ENCODE measurements at regions not wholly inside any gene's neighbourhood (a gene's known extent, or its start where the extent isn't known, plus 50 kb on each side); places are given as distances from the start of the nearest gene placed in this dataset.

GRCh38 chr5:69042915-69043654, 50.7 kb upstream of the SLC30A5 start (continued):
- TF ChIP-seq HMGXB3 (CRISPR knock-in tag; IDR thresholded peaks at IDR 0.05; ENCODE audit: borderline replicate concordance): no peak
- TF ChIP-seq ZNF737 (CRISPR knock-in tag; IDR thresholded peaks at IDR 0.05; ENCODE audit: borderline replicate concordance): no peak
- no peak for TF ChIP-seq PAF1 (CRISPR knock-in tag; IDR thresholded peaks at IDR 0.05)
- no peak for TF ChIP-seq ZNF574 (CRISPR knock-in tag; IDR thresholded peaks at IDR 0.05)
- no peak for TF ChIP-seq PRMT3 (CRISPR knock-in tag; IDR thresholded peaks at IDR 0.05; ENCODE audit: borderline replicate concordance, low read depth)
- no peak for TF ChIP-seq XRCC5 (optimal IDR thresholded peaks at IDR 0.05; ENCODE audit: low read length)
- no peak for TF ChIP-seq CENPBD1 (CRISPR knock-in tag; IDR thresholded peaks at IDR 0.05; ENCODE audit: borderline replicate concordance, low read depth)
- TF ChIP-seq SOX6 (IDR thresholded peaks at IDR 0.05): no peak
- peak; percentile 16; the same call in 1 of the 2 replicates for TF ChIP-seq SOX6 (CRISPR knock-in tag; IDR thresholded peaks at IDR 0.05)
- no peak for TF ChIP-seq HNRNPH1 (optimal IDR thresholded peaks at IDR 0.05; ENCODE audit: low read depth, low read length)
- TF ChIP-seq HDAC6 (IDR thresholded peaks at IDR 0.05; ENCODE audit: low read depth, low read length): no peak
- no peak for TF ChIP-seq SNAPC4 (CRISPR knock-in tag; IDR thresholded peaks at IDR 0.05)
- TF ChIP-seq WIZ (CRISPR knock-in tag; IDR thresholded peaks at IDR 0.05): no peak
- TF ChIP-seq DDIT3 (CRISPR knock-in tag; IDR thresholded peaks at IDR 0.05): no peak

All from HepG2 (cell line).